ENCODE measurements at regions not wholly inside any gene's neighbourhood (a gene's known extent, or its start where the extent isn't known, plus 50 kb on each side); places are given as distances from the start of the nearest gene placed in this dataset.
A peak's percentile ranks its signal among the peaks of the same experiment; 100 is the strongest.

GRCh38 chr3:157572559-157573270 is 69.5 kb upstream of the VEPH1 start:
- no peaks in the 10 kb centered on the region for H3K79me2 ChIP-seq (ENCODE audit: control insufficient read depth, insufficient read depth, low read length)
- H2AFZ ChIP-seq (ENCODE audit: low read length), result no peak overlapping the region
- H3K4me2 ChIP-seq (ENCODE audit: extremely low read depth, insufficient read depth, low read length), result no peak overlapping the region
- H3K4me3 ChIP-seq (replicated peaks in 1 of 4; ENCODE audit: control extremely low read depth in 1 of 4, insufficient read depth in 1 of 4, low read depth in 3 of 4, low read length in 4 of 4), result no peak overlapping the region
- no peaks in the 10 kb centered on the region for H3K4me1 ChIP-seq (ENCODE audit: control insufficient read depth, extremely low read depth, insufficient read depth, low read length)
- no peaks in the 10 kb centered on the region for H4K20me1 ChIP-seq (ENCODE audit: control insufficient read depth, extremely low read depth, insufficient read depth, low read length)
- no peak overlapping the region for H3K27ac ChIP-seq (ENCODE audit: insufficient read depth, low read length)
- H3K27me3 ChIP-seq (ENCODE audit: control insufficient read depth, insufficient read depth, low read length), result no peaks in the 10 kb centered on the region
- H3K9me3 ChIP-seq (ENCODE audit: control insufficient read depth, insufficient read depth, low read depth, low read length), result no peaks in the 10 kb centered on the region
- H3K36me3 ChIP-seq (ENCODE audit: control insufficient read depth, insufficient read depth, low read length), result no peaks in the 10 kb centered on the region
- TF ChIP-seq CTCF (conservative IDR thresholded peaks at IDR 0.05 in 1 of 2, IDR thresholded peaks at IDR 0.05 in 1 of 2; ENCODE audit: low read depth in 1 of 2, low read length in 2 of 2), result peak; percentile 62 to 71
- no peak for TF ChIP-seq EZH2 (IDR thresholded peaks at IDR 0.05; ENCODE audit: low read length, missing control alignments)
- no peak overlapping the region for H3K9ac ChIP-seq (ENCODE audit: insufficient read depth, low read length)
- DNase-seq (ENCODE audit: low read depth in 2 of 2), result peak; percentile 46 to 59

DNA sequence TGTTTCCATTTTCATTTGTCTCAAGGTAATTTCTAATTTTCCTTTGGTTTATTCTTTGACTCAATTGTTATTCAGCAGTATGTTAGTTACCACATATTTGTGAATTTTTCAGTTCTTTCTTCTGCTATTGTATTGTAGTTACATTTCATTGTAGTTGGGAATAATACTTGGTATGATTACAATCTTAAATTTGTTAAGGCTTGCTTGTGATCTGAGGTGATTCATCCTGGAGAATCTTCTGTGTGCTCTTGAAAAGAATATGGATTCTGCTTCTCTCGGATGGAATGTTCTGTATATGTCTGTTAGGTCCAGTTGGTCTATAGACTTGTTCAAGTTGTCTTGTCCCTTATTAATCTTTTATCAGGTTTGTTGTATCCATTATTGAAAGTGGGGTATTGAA is 63.4 kb upstream of the VEPH1 start:
- no peaks in the 10 kb centered on the region for H3K27me3 ChIP-seq (ENCODE audit: control insufficient read depth, insufficient read depth, low read length)
- no peak overlapping the region for H3K4me2 ChIP-seq (ENCODE audit: extremely low read depth, insufficient read depth, low read length)
- no peak for DNase-seq (ENCODE audit: low read depth in 2 of 2)
- no peak overlapping the region for H3K27ac ChIP-seq (ENCODE audit: insufficient read depth, low read length)
- H3K36me3 ChIP-seq (ENCODE audit: control insufficient read depth, insufficient read depth, low read length), result no peaks in the 10 kb centered on the region
- TF ChIP-seq CTCF (conservative IDR thresholded peaks at IDR 0.05 in 1 of 2, IDR thresholded peaks at IDR 0.05 in 1 of 2; ENCODE audit: low read depth in 1 of 2, low read length in 2 of 2) (no peak), EZH2 (IDR thresholded peaks at IDR 0.05; ENCODE audit: low read length, missing control alignments) (no peak)
- no peak overlapping the region for H3K9ac ChIP-seq (ENCODE audit: insufficient read depth, low read length)
- H4K20me1 ChIP-seq (ENCODE audit: control insufficient read depth, extremely low read depth, insufficient read depth, low read length), result no peaks in the 10 kb centered on the region
- H3K9me3 ChIP-seq (ENCODE audit: control insufficient read depth, insufficient read depth, low read depth, low read length), result no peaks in the 10 kb centered on the region
- H3K4me1 ChIP-seq (ENCODE audit: control insufficient read depth, extremely low read depth, insufficient read depth, low read length), result no peaks in the 10 kb centered on the region
- H3K79me2 ChIP-seq (ENCODE audit: control insufficient read depth, insufficient read depth, low read length), result no peaks in the 10 kb centered on the region
- no peak overlapping the region for H2AFZ ChIP-seq (ENCODE audit: low read length)
- H3K4me3 ChIP-seq (replicated peaks in 1 of 4; ENCODE audit: control extremely low read depth in 1 of 4, insufficient read depth in 1 of 4, low read depth in 3 of 4, low read length in 4 of 4), result no peak overlapping the region

GRCh38 chr3:157559401-157559800 is 56.2 kb upstream of the VEPH1 start:
- Histone ChIP-seq H3K9ac (ENCODE audit: insufficient read depth, low read length) (no peak overlapping the region), H3K4me3 (replicated peaks in 1 of 4; ENCODE audit: control extremely low read depth in 1 of 4, insufficient read depth in 1 of 4, low read depth in 3 of 4, low read length in 4 of 4) (no peak overlapping the region), H3K79me2 (ENCODE audit: control insufficient read depth, insufficient read depth, low read length) (no peaks in the 10 kb centered on the region), H2AFZ (ENCODE audit: low read length) (no peak overlapping the region), H4K20me1 (ENCODE audit: control insufficient read depth, extremely low read depth, insufficient read depth, low read length) (no peaks in the 10 kb centered on the region), H3K27me3 (ENCODE audit: control insufficient read depth, insufficient read depth, low read length) (no peaks in the 10 kb centered on the region), H3K4me2 (ENCODE audit: extremely low read depth, insufficient read depth, low read length) (no peak overlapping the region), H3K36me3 (ENCODE audit: control insufficient read depth, insufficient read depth, low read length) (no peaks in the 10 kb centered on the region), H3K4me1 (ENCODE audit: control insufficient read depth, extremely low read depth, insufficient read depth, low read length) (no peaks in the 10 kb centered on the region), H3K27ac (ENCODE audit: insufficient read depth, low read length) (no peak overlapping the region), H3K9me3 (ENCODE audit: control insufficient read depth, insufficient read depth, low read depth, low read length) (no peaks in the 10 kb centered on the region)
- TF ChIP-seq EZH2 (IDR thresholded peaks at IDR 0.05; ENCODE audit: low read length, missing control alignments) (no peak), CTCF (conservative IDR thresholded peaks at IDR 0.05 in 1 of 2, IDR thresholded peaks at IDR 0.05 in 1 of 2; ENCODE audit: low read depth in 1 of 2, low read length in 2 of 2) (no peak)
- no peak for DNase-seq (ENCODE audit: low read depth in 2 of 2)
